Eye (tissue), 1 donor: ENCODE measurements at regions not wholly inside any gene's neighbourhood (a gene's known extent, or its start where the extent isn't known, plus 50 kb on each side); places are given as distances from the start of the nearest gene placed in this dataset.
"Not testable (repeated sequence)": the region's sequence is repeated elsewhere in the genome, so short reads cannot be mapped to it uniquely, and the experiment has no call there.

Experiments used
- DNase-seq: peaks from one replicate; pipeline ENCODE4 v3.0.0-alpha.2; 2015

- no peak for DNase-seq
Measured at GRCh38 chr10:22875581-22875980, 52.3 kb upstream of the ARMC3 start.

DNA sequence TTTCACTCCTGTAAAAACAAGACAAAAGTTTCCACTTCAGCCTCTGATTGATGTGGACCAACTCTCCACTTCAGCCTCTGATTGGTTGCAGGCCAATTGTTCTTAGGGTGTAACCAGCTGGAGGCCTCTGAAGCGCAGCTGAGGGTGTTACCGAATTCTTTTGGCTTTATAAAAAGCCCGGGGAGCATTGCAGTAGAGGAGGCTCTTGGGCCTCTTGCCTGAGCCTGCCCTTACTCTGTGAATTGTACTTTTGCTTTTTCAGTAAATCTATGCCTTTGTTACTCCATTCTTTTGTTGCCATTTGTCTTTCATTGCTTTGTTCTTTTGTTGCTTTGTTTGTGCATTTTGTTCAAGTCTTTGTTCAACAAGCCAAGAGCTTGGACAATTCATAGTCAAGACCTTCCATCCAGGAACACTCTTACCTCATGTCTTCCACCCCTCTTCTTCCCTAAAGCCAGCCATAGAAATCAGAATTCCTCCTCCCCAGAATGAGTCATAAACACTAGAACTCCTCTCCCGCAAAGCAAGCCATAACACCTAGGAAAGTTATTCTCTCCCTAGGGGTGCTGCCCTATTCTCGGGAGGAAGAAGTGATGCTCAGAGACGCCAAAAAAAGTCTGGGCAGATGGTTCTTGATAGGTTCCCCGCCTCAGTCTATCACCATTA lies 53.5 kb upstream of the ARMC3 start:
- no peak for DNase-seq

GRCh38 chr10:22856444-22857074 lies 71.3 kb upstream of the ARMC3 start:
- no peak for DNase-seq

- DNase-seq = no peak
Measured at GRCh38 chr10:22854935-22855421, 72.9 kb upstream of the ARMC3 start.

DNA sequence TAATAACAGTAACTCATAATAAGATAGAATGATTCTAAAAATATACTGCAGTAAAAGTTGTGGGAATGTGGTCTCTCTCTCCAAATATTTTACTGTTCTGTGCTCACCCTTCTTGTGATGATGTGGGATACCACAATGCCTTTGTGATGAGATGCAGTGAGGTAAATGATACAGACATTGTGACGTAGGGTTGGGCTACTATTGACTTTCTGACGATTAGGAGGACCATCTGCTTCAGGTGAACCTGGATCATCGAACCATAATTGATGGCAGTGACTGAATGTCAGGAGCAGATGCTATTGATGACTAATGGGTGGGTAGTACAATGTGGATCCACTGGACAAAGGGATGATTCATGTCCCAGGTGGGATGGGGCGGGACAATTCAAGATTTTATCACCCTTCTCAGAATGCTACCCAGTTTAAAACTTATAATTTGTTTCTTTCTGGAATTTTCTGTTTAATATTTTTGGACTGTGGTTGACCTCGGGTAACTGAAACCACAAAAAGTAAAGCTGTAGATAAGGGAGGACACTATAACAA lies 73.9 kb upstream of the ARMC3 start:
- no peak for DNase-seq

DNA sequence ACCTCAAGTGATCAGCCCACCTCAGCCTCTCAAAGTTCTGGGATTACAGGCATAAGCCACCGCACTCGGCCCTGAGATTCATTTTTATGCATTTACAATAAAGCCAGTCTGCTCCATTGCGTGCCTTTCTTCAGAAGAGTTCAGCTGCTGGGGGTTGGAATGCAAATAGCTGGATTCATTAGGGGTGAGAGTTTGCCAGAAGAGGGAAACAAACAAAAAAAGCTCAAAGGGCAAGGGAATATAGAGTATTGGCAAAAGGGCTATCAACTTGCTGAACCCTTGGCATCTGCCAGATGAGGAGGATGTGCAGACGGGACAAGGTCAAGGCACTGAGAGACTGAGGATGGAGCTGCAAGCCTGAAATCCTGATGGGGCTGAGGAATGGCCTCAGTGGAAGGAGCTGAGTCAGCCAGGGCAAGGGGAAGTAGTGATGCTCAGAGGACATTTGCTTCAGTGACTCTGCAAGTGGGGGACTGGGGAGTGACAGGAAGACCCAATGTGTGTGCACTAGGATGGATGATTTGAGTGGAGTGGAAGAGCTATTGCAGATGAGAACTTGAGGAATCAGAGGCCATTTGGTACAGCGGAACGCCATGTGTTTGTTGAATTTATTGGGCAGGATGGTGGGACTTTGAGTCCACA lies 75.0 kb upstream of the ARMC3 start:
- no peak for DNase-seq

GRCh38 chr10:22851865-22852239 lies 76.0 kb upstream of the ARMC3 start:
- DNase-seq = no peak

- DNase-seq = no peak
Measured at GRCh38 chr10:22850541-22850940, 77.3 kb upstream of the ARMC3 start.

- DNase-seq = no peak
Measured at GRCh38 chr10:22849077-22849805, 78.6 kb upstream of the ARMC3 start.

DNA sequence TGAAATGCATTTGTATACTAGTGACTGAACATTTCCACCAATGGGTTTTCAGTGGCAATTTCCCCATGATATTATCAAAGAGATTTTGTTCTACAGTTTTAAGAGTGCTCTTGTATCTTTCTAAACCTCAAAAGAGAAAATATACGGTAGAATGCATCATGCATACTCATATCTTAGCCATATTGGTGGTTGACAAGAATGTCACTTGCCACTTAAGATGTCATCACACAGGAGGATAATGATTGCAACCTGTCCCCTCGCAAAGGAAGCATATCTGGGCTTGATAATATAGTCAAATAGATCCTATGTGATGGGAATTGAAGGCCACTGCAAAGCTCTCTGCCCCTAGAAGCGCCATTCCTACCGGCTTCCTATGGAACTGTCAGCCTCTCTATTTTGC lies 79.3 kb upstream of the ARMC3 start:
- no peak for DNase-seq

GRCh38 chr10:22846294-22846693 lies 81.6 kb upstream of the ARMC3 start:
- no peak for DNase-seq

DNA sequence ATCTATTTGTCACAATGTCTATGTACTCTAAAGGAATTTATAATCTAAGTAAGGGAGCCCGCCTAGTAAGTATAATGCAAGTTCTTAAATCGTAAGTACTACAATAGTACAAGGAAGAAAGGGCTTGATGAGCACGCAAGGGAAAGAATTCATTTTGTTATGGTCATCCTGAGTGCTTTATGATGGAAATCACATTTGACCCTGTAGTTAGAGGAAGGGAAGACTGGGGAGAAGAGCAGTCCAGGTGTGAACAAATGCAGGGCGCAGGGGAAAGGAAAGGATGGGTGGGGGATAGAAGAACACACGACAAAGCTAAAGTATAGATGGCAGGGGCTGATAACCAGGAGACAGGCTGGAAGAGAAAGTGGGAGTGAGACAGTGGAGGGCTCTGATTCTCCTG lies 88.2 kb upstream of the ARMC3 start:
- no peak for DNase-seq

DNA sequence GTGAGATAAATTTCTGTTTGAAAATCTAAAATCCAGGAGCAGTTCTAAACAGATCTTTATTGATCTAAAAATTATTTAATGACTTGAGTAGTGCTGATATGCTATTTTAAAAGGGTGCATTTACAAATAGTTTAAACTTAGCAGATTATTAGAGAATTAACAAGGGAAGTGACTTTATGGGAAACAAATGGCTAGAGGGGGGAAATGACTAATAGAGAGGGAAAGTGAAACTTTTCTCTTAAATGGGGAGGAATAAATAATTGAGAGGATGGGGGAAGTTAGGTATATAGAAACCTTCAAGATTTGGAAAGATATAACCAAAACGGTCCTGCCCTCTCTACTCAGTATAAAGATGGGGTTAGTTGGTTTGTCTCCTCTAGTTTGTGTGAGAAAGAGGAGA lies 90.1 kb upstream of the ARMC3 start:
- DNase-seq = no peak

- no peak for DNase-seq
Measured at GRCh38 chr10:22837351-22837750, 90.5 kb upstream of the ARMC3 start.

- no peak for DNase-seq
Measured at GRCh38 chr10:22834471-22834870, 93.4 kb upstream of the ARMC3 start.

DNA sequence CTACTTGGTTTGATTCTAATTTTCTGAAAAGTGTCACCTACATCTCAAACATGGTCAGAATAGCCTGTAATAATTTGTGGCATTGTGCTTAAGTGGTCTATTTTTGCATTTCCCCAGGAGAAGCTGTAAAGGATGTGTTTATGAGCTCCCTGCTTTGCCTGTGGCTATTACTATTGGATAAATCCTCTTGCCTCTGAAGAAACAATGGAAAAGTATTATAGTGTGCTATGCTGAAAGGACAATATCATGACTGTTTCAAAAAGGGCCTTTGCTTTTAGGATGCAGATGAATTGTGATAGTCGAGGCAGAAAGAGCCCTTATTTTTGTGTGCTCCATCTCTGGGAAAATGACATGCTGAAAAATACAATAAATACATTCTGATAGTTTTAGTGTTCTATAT lies 94.1 kb upstream of the ARMC3 start:
- DNase-seq = no peak

GRCh38 chr10:22833353-22833752 lies 94.5 kb upstream of the ARMC3 start:
- DNase-seq = no peak

- no peak for DNase-seq
Measured at GRCh38 chr10:22832851-22833250, 95.0 kb upstream of the ARMC3 start.

- DNase-seq = no peak
Measured at GRCh38 chr10:22832066-22832602, 95.7 kb upstream of the ARMC3 start.

GRCh38 chr10:22831586-22831985 lies 96.3 kb upstream of the ARMC3 start:
- no peak for DNase-seq

DNA sequence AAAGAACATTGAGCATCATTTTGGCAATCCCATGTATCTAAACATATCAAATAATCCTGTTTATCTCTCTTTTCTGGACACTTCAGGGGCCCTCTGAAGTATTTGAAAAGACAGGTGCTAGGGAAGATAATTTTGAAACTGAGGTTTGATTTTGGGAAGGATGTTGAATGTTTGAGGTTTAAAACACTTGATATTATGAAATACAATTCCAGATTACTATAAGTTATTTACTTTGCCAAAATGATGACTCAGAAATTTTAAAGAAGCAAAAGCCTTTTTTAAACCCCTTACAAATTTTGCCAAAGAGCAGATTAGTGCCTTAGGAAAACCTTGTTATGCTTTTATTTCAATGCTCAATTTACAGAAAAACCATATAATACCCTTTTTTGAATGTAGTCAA lies 99.1 kb upstream of the ARMC3 start:
- not testable (repeated sequence) for DNase-seq

DNA sequence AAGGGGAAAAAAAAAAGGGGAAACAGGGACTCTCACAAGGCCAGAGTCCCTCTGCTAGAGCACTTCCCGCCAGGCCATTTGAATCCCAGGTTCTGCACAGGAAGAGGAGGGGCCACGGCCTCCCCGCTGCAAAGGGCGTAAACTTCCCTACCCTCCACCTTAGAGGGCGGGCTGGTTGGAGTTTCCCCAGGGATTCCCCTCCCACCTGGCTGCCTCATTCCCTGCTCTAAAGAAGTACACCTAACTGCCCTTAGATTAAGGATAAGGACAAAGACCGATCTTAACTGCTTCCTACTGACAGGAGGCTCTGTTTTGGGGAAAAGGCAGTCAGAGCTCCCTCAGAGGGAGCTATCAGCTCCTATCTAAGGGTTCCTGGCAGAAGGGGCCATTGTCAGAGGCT lies 102.0 kb upstream of the ARMC3 start:
- no peak for DNase-seq

- DNase-seq = no peak
Measured at GRCh38 chr10:22824984-22825383, 102.9 kb upstream of the ARMC3 start.
